IMR-90 (cell line): ENCODE measurements at regions not wholly inside any gene's neighbourhood (a gene's known extent, or its start where the extent isn't known, plus 50 kb on each side); places are given as distances from the start of the nearest gene placed in this dataset.
A peak's percentile ranks its signal among the peaks of the same experiment; 100 is the strongest.

Source experiments
- ATAC-seq: fragments of 200-7000 bp; cut with Tn5 transposase; 2 replicates; pipeline ENCODE4 v1.9.1; 2020; ENCODE audit warnings: low read depth, mild to moderate bottlenecking, moderate library complexity
- BruUV-seq: library from RNA; stranded (reverse); fragments of 400-500 nt; replicated peaks from 2 replicates; lab custom pipeline; 2021; lab: Mats Ljungman, UMichigan
- CTCF ChIA-PET: fragments of 300-600 bp; formaldehyde crosslinking; extraction: SDS; loops from one replicate; lab custom pipeline; 2021; ENCODE audit warnings: antibody characterized with exemption; lab: Yijun Ruan, JAX
- POLR2A ChIA-PET: fragments of 300-600 bp; sonication (Branson Sonifier 250); formaldehyde crosslinking; loops from one replicate; lab custom pipeline; 2022; ENCODE audit warnings: antibody characterized with exemption; ENCODE audit not compliant: unreplicated experiment; lab: Charles Lee
- DNase-seq: peaks from one replicate; pipeline ENCODE4 v3.0.0; 2013
- H2AFZ ChIP-seq: replicated peaks from 2 replicates; pipeline ENCODE3; 2013; ENCODE audit warnings: low read length, mild to moderate bottlenecking; ENCODE audit not compliant: poor library complexity
- H2AK5ac ChIP-seq: 2 replicates; pipeline ENCODE4 v1.6.1; 2013; ENCODE audit warnings: low read depth, low read length, inconsistent platforms
- H2AK9ac ChIP-seq: replicated peaks from 2 replicates; pipeline ENCODE3; 2013; ENCODE audit warnings: mild to moderate bottlenecking, low read depth, low read length, moderate library complexity; ENCODE audit not compliant: poor library complexity
- H2BK120ac ChIP-seq: 2 replicates; pipeline ENCODE4 v1.6.1; 2013; ENCODE audit warnings: low read depth, low read length, inconsistent platforms
- H2BK15ac ChIP-seq: 3 replicates; pipeline ENCODE4 v1.6.1; 2013; ENCODE audit warnings: low read depth, low read length, inconsistent platforms
- H2BK20ac ChIP-seq: 2 replicates; pipeline ENCODE4 v1.6.1; 2013; ENCODE audit warnings: low read depth, mild to moderate bottlenecking, inconsistent platforms, low read length, moderate library complexity
- H2BK5ac ChIP-seq: 2 replicates; pipeline ENCODE4 v1.6.1; 2013; ENCODE audit warnings: mild to moderate bottlenecking, low read depth, low read length, inconsistent platforms; ENCODE audit not compliant: poor library complexity, severe bottlenecking
- H3K14ac ChIP-seq: replicated peaks from 2 replicates; pipeline ENCODE4 v1.6.1; 2013; ENCODE audit warnings: low read depth, low read length, inconsistent platforms
- H3K18ac ChIP-seq: 2 replicates; pipeline ENCODE4 v1.6.1; 2013; ENCODE audit warnings: low read depth, low read length, control low read depth
- H3K23ac ChIP-seq: 2 replicates; pipeline ENCODE4 v1.6.1; 2013; ENCODE audit warnings: low read depth, low read length, inconsistent platforms
- H3K27ac ChIP-seq: 2 replicates; pipeline ENCODE4 v1.5.1; 2013; ENCODE audit warnings: mild to moderate bottlenecking, control low read depth, low read length; ENCODE audit not compliant: insufficient read depth
- H3K27me3 ChIP-seq: 2 replicates; pipeline ENCODE4 v1.6.1; 2013; ENCODE audit warnings: low read length; ENCODE audit not compliant: control insufficient read depth, insufficient read depth
- H3K36me3 ChIP-seq: 2 replicates; pipeline ENCODE4 v1.6.1; 2013; ENCODE audit warnings: low read length, mixed read lengths; ENCODE audit not compliant: control insufficient read depth, insufficient read depth
- H3K4ac ChIP-seq: 2 replicates; pipeline ENCODE4 v1.6.1; 2013; ENCODE audit warnings: low read depth, low read length, inconsistent platforms
- H3K4me1 ChIP-seq: 2 replicates; pipeline ENCODE4 v1.6.1; 2013; ENCODE audit warnings: low read length, mixed read lengths; ENCODE audit not compliant: control insufficient read depth, insufficient read depth
- H3K4me2 ChIP-seq: 2 replicates; pipeline ENCODE4 v1.6.1; 2013; ENCODE audit warnings: low read depth, mild to moderate bottlenecking, control low read depth, low read length, moderate library complexity
- H3K4me3 ChIP-seq: 2 replicates; pipeline ENCODE4 v1.5.1; 2013; ENCODE audit warnings: low read depth, mild to moderate bottlenecking, control low read depth, low read length, moderate library complexity; ENCODE audit not compliant: insufficient read depth
- H3K56ac ChIP-seq: 2 replicates; pipeline ENCODE4 v1.6.1; 2013; ENCODE audit warnings: low read length, inconsistent platforms; ENCODE audit not compliant: insufficient read depth; ENCODE audit errors: extremely low read depth
- H3K79me1 ChIP-seq, 2 experiments: 2 replicates each; pipeline ENCODE4 v1.6.1; 2013; ENCODE audit warnings: low read length in 2 of 2, inconsistent platforms in 1 of 2, low read depth in 1 of 2
- H3K9ac ChIP-seq: 2 replicates; pipeline ENCODE4 v1.6.1; 2013; ENCODE audit warnings: low read depth, low read length, control low read depth
- H3K9me1 ChIP-seq: 2 replicates; pipeline ENCODE4 v1.6.1; 2013; ENCODE audit warnings: low read length, inconsistent platforms; ENCODE audit not compliant: insufficient read depth
- H3K9me3 ChIP-seq: 2 replicates; pipeline ENCODE4 v1.6.1; 2013; ENCODE audit warnings: low read length; ENCODE audit not compliant: control insufficient read depth, insufficient read depth
- H4K20me1 ChIP-seq: 2 replicates; pipeline ENCODE4 v1.6.1; 2013; ENCODE audit warnings: low read length, inconsistent platforms; ENCODE audit not compliant: insufficient read depth
- H4K5ac ChIP-seq: 2 replicates; pipeline ENCODE4 v1.6.1; 2013; ENCODE audit warnings: mild to moderate bottlenecking, low read depth, low read length, control low read depth
- H4K8ac ChIP-seq, 2 experiments: 2 replicates each; pipeline ENCODE4 v1.6.1; 2013; ENCODE audit warnings: low read depth in 2 of 2, low read length in 2 of 2, control low read depth in 1 of 2, inconsistent platforms in 1 of 2
- H4K91ac ChIP-seq: 2 replicates; pipeline ENCODE4 v1.6.1; 2013; ENCODE audit warnings: low read depth, low read length, inconsistent platforms; ENCODE audit not compliant: insufficient read depth
- POLR2A ChIP-seq: IDR thresholded peaks from 2 replicates; pipeline ENCODE4 v1.6.1; 2012; ENCODE audit warnings: mild to moderate bottlenecking, low read depth, low read length
- dilution Hi-C: fragments of 300-500 bp; cut with HindIII; formaldehyde crosslinking; loops from one replicate; pipeline ENCODE4 v1.14.3; 2018; ENCODE audit warnings: low sequenced_read_pairs; ENCODE audit not compliant: unreplicated experiment
- in situ Hi-C: fragments of 300-500 bp; cut with MboI; formaldehyde crosslinking; loops from 3 replicates; pipeline ENCODE4 v1.14.3; 2019; ENCODE audit warnings: low sequenced_read_pairs, inconsistent platforms, mixed read lengths
- intact Hi-C: fragments of 100-400 bp; cut with micrococcal nuclease; formaldehyde crosslinking; loops from 2 replicates; pipeline ENCODE4 v1.10.0; 2022
- TF ChIP-seq, protein P1 (sequence below): conservative IDR thresholded peaks from 2 replicates; pipeline ENCODE4 v1.5.1; 2012; ENCODE audit warnings: mild to moderate bottlenecking, low read depth, low read length, improper control_type of control experiment

DNA sequence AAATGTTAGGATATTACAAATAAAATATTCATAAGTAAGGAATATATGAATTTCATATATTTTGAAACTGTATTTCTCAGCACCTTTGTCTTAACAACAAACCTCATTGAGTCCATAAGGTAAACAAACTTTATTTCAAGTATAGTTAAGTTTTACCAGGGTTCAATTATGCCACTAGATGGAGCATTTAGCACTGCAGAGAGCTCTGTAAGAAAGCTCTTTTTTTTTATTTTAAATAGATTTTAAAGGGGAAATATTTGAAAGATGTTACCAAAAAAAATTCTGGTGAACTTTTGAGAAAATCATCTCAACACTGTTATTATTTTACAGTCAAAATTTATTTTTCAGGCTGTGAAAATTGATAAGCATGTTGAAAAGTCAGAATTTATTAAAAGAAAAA lies 955.2 kb upstream of the EYS start:
- Histone ChIP-seq H3K9me3 (no peaks in the 10 kb centered on the region), H4K8ac (no peak overlapping the region), H4K91ac (no peak overlapping the region), H2BK20ac (no peak overlapping the region), H3K79me1 (no peaks in the 10 kb centered on the region), H3K27me3 (no peaks in the 10 kb centered on the region), H3K4me3 (no peak overlapping the region), H2BK15ac (no peak overlapping the region), H3K4ac (no peak overlapping the region), H3K4me1 (no peaks in the 10 kb centered on the region), H3K9ac (no peak overlapping the region), H3K27ac (no peak overlapping the region), H4K20me1 (no peaks in the 10 kb centered on the region), H2BK5ac (no peak overlapping the region), H3K23ac (no peak overlapping the region), H3K4me2 (no peak overlapping the region), H2AK9ac (no peak overlapping the region), H3K56ac (no peak overlapping the region), H2AK5ac (no peak overlapping the region), H2AFZ (no peak overlapping the region), H3K36me3 (no peaks in the 10 kb centered on the region), H2BK120ac (no peak overlapping the region), H3K9me1 (no peaks in the 10 kb centered on the region), H3K14ac (no peak overlapping the region), H4K5ac (no peak overlapping the region), H3K18ac (no peak overlapping the region)
- in situ Hi-C loops: no loop called here
- DNase-seq: peak; percentile 1
- dilution Hi-C loops: no loop called here
- TF ChIP-seq, protein P1, sequence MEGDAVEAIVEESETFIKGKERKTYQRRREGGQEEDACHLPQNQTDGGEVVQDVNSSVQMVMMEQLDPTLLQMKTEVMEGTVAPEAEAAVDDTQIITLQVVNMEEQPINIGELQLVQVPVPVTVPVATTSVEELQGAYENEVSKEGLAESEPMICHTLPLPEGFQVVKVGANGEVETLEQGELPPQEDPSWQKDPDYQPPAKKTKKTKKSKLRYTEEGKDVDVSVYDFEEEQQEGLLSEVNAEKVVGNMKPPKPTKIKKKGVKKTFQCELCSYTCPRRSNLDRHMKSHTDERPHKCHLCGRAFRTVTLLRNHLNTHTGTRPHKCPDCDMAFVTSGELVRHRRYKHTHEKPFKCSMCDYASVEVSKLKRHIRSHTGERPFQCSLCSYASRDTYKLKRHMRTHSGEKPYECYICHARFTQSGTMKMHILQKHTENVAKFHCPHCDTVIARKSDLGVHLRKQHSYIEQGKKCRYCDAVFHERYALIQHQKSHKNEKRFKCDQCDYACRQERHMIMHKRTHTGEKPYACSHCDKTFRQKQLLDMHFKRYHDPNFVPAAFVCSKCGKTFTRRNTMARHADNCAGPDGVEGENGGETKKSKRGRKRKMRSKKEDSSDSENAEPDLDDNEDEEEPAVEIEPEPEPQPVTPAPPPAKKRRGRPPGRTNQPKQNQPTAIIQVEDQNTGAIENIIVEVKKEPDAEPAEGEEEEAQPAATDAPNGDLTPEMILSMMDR: peak; percentile 2; the same call in 1 of the 2 replicates
- no peak for TF ChIP-seq POLR2A
- ATAC-seq: no peak
- no TSS peak for BruUV-seq
- POLR2A ChIA-PET: no interaction called here
- intact Hi-C loops: no loop called here
- CTCF ChIA-PET: no interaction called here
